ENCODE measurements at regions not wholly inside any gene's neighbourhood (a gene's known extent, or its start where the extent isn't known, plus 50 kb on each side); places are given as distances from the start of the nearest gene placed in this dataset.

DNA sequence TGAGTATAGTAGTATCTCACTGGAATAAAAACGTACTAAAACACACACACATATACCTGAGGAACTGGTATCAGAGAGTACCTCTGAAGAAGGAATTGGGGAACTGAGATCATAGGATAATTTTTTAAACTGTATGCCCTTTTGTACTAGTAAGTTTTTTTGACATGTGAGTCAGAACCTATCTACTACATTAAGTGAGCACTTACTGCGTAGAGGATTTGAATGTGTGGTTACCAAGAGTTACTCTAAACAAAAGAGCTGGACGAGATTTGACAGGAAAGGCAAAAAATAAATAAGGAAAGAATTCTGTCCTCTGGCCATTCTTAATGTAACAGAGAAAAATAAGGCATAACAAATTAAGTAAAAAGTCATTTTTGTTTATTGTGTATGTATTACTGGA, 546.5 kb upstream of the FAT1 start:
- Histone ChIP-seq H3K9me3 (no peaks in the 10 kb centered on the region), H3K4me3 (ENCODE audit: low read depth, low read length) (no peak overlapping the region), H3K36me3 (no peaks in the 10 kb centered on the region), H3K27me3 (no peaks in the 10 kb centered on the region), H3K4me1 (no peaks in the 10 kb centered on the region; the same call in 1 of the 2 replicates)
- no peak for TF ChIP-seq CTCF (IDR thresholded peaks at IDR 0.05; ENCODE audit: low read depth, low read length)
- no peak for DNase-seq

GRCh38 chr4:187271848-187272247, 548.2 kb upstream of the FAT1 start:
- Histone ChIP-seq H3K9me3 (no peaks in the 10 kb centered on the region), H3K27me3 (no peaks in the 10 kb centered on the region), H3K4me3 (ENCODE audit: low read depth, low read length) (no peak overlapping the region), H3K36me3 (no peaks in the 10 kb centered on the region), H3K4me1 (no peaks in the 10 kb centered on the region)
- no peak for TF ChIP-seq CTCF (IDR thresholded peaks at IDR 0.05; ENCODE audit: low read depth, low read length)
- DNase-seq, result no peak

- DNase-seq, result no peak
- no peak for TF ChIP-seq CTCF (IDR thresholded peaks at IDR 0.05; ENCODE audit: low read depth, low read length)
- Histone ChIP-seq H3K27me3 (no peaks in the 10 kb centered on the region), H3K9me3 (no peaks in the 10 kb centered on the region), H3K4me1 (no peaks in the 10 kb centered on the region), H3K4me3 (ENCODE audit: low read depth, low read length) (no peak overlapping the region), H3K36me3 (no peaks in the 10 kb centered on the region)
Observed at GRCh38 chr4:187274153-187274552, 550.5 kb upstream of the FAT1 start.

DNA sequence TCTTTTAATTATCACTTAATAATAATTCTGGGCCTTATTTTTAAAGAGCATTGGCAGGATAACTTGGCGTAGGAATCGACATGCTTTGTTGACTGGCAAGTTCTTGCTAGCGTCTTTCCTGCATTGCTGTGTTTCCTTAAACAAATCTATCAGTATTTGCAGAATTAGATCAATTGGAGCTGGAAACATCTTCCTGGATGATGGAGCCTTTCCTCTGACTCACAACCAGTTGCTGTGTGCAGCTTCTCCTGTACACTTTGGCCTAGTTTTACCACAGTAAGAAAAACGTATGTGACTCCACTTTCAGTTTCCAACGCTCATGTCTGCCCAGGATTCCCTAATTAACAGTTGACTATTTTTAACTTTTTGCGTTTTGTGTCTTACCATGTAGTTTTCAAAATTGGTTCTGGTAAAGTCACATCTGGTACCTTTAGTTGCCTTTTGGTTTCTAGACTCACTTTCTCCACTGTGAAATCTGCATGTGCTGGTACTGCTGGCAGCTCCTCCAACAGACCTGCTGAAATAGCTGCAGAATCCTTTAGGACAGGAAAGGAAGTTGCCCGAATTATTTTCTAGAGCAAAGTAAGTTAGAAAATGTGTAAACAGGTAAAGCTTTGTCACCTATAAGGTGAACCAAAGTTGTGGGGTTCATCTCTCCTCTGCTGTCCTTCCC, 553.2 kb upstream of the FAT1 start:
- no peaks in the 10 kb centered on the region for H3K27me3 ChIP-seq
- DNase-seq, result no peak
- TF ChIP-seq CTCF (IDR thresholded peaks at IDR 0.05; ENCODE audit: low read depth, low read length), result no peak

GRCh38 chr4:187283201-187283955, 559.7 kb upstream of the FAT1 start:
- Histone ChIP-seq H3K36me3 (no peaks in the 10 kb centered on the region), H3K4me1 (no peaks in the 10 kb centered on the region; the same call in 1 of the 2 replicates), H3K9me3 (no peaks in the 10 kb centered on the region), H3K4me3 (ENCODE audit: low read depth, low read length) (peak overlapping the region; percentile 33), H3K27me3 (no peaks in the 10 kb centered on the region)
- peak; percentile 26 for DNase-seq
- no peak for TF ChIP-seq CTCF (IDR thresholded peaks at IDR 0.05; ENCODE audit: low read depth, low read length)

More for the DNA sequence above, 553.2 kb upstream of the FAT1 start:
- Histone ChIP-seq H3K4me1 (no peaks in the 10 kb centered on the region), H3K4me3 (ENCODE audit: low read depth, low read length) (no peak overlapping the region), H3K9me3 (no peaks in the 10 kb centered on the region), H3K36me3 (no peaks in the 10 kb centered on the region)

DNA sequence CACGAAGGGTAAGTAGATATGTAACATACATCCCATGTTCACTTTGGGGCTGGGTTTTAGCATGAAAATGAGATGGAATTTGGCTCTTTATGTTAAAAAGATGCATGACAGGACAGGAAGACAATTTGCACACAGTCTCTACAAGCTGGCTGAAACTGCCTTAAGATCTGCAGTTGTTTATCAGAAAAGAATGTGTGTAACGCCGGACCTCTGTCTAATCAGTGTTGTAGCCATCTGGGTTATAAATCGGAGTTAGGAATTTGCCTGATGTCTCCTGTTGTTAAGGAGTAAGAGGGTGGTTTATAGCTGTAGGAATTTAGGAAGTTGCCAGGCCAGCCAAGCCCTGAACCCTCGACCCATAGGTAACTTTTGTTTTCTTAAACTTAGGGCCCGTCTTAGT, 562.9 kb upstream of the FAT1 start:
- no peaks in the 10 kb centered on the region for H3K27me3 ChIP-seq
- no peak for TF ChIP-seq CTCF (IDR thresholded peaks at IDR 0.05; ENCODE audit: low read depth, low read length)
- H3K36me3 ChIP-seq, result no peaks in the 10 kb centered on the region
- no peak for DNase-seq
- H3K9me3 ChIP-seq, result no peaks in the 10 kb centered on the region
- no peaks in the 10 kb centered on the region; the same call in 1 of the 2 replicates for H3K4me1 ChIP-seq
- no peak overlapping the region for H3K4me3 ChIP-seq (ENCODE audit: low read depth, low read length)

Measured in BE2C (cell line).